Upper lobe of right lung (tissue), 1 donor: ENCODE measurements at regions not wholly inside any gene's neighbourhood (a gene's known extent, or its start where the extent isn't known, plus 50 kb on each side); places are given as distances from the start of the nearest gene placed in this dataset.

Source experiments
- ATAC-seq: fragments of 200-7000 bp; cut with Tn5 transposase; one replicate; pipeline ENCODE4 v1.9.1; 2020; ENCODE audit warnings: mild to moderate bottlenecking, moderate library complexity
- DNase-seq: peaks from one replicate; pipeline ENCODE4 v3.0.0-alpha.2; 2020
- H3K27ac ChIP-seq: fragments of 200-600 bp; one replicate; pipeline ENCODE4 v1.8.0; 2022
- H3K27me3 ChIP-seq: fragments of 200-600 bp; one replicate; pipeline ENCODE4 v1.8.0; 2022; ENCODE audit warnings: mild to moderate bottlenecking
- H3K36me3 ChIP-seq: fragments of 200-600 bp; one replicate; pipeline ENCODE4 v1.8.0; 2022
- H3K4me1 ChIP-seq: fragments of 200-600 bp; one replicate; pipeline ENCODE4 v1.8.0; 2022
- H3K4me3 ChIP-seq: fragments of 200-600 bp; one replicate; pipeline ENCODE4 v1.8.0; 2022; ENCODE audit warnings: mild to moderate bottlenecking
- H3K9me3 ChIP-seq: fragments of 200-600 bp; one replicate; pipeline ENCODE4 v1.8.0; 2022
- intact Hi-C: fragments of 100-400 bp; cut with DNase I; formaldehyde crosslinking; loops from one replicate; pipeline ENCODE4 v1.11.0; 2022
- TF ChIP-seq, protein P1 (sequence below): fragments of 200-600 bp; IDR thresholded peaks from one replicate; pipeline ENCODE4 v1.8.0; 2022; ENCODE audit warnings: antibody characterized with exemption
- donor health status: DM: no; HTN: yes; CAD: no; lungs with severe emphysema.

DNA sequence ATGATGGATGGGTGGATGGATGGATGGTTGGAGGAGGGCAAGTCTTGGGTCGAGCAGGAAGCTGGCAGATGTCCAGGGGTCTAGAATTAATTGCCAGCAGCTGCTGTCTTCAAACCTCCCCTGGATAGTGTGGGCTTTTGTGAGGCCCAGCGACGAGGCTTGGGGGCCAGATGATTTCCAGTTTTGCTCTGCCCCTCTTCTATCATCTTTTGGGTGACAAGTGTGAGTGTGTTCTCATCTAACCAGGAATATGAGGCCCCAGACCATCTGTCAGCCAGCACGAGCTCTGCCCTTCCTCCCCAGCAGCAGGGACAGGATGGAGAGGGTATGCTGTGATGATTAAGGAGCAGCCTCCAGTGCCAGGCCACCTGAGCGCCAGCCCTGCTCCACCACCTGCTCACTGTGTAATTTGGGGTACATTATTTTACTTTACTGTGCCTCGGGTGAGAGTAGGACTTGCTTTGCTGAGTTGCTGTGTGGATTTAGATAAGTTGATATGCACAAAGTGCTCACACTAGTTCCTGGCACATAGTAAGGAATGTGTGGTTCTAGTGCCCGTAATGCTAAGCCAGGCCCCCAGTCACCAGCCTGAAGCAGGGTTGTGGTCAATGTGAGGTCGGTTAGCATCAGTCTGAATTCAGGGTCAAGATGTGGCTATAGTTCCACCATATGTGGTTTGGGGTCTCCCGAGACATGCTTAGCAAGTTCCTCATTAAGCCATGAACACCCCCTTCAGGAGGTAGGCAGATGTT lies 251.1 kb downstream of the CYP26B1 start:
- Histone ChIP-seq H3K27me3 (no peaks in the 10 kb centered on the region), H3K4me1 (no peaks in the 10 kb centered on the region), H3K27ac (no peak overlapping the region), H3K36me3 (no peaks in the 10 kb centered on the region), H3K9me3 (no peaks in the 10 kb centered on the region), H3K4me3 (no peak overlapping the region)
- TF ChIP-seq, protein P1, sequence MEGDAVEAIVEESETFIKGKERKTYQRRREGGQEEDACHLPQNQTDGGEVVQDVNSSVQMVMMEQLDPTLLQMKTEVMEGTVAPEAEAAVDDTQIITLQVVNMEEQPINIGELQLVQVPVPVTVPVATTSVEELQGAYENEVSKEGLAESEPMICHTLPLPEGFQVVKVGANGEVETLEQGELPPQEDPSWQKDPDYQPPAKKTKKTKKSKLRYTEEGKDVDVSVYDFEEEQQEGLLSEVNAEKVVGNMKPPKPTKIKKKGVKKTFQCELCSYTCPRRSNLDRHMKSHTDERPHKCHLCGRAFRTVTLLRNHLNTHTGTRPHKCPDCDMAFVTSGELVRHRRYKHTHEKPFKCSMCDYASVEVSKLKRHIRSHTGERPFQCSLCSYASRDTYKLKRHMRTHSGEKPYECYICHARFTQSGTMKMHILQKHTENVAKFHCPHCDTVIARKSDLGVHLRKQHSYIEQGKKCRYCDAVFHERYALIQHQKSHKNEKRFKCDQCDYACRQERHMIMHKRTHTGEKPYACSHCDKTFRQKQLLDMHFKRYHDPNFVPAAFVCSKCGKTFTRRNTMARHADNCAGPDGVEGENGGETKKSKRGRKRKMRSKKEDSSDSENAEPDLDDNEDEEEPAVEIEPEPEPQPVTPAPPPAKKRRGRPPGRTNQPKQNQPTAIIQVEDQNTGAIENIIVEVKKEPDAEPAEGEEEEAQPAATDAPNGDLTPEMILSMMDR = no peak
- ATAC-seq = no peak
- intact Hi-C loops = no loop called here
- DNase-seq = no peak

GRCh38 chr2:71895320-71896161 lies 252.1 kb downstream of the CYP26B1 start:
- TF ChIP-seq, protein P1 = no peak
- DNase-seq (no peak), ATAC-seq (no peak)
- H3K9me3 ChIP-seq = no peaks in the 10 kb centered on the region
- intact Hi-C loops = no loop called here
- H3K4me3 ChIP-seq = no peak overlapping the region
- no peaks in the 10 kb centered on the region for H3K27me3 ChIP-seq
- H3K27ac ChIP-seq = no peak overlapping the region
- H3K36me3 ChIP-seq = no peaks in the 10 kb centered on the region
- H3K4me1 ChIP-seq = no peaks in the 10 kb centered on the region

- intact Hi-C loops = no loop called here
- no peak for DNase-seq
- Histone ChIP-seq H3K4me3 (no peak overlapping the region), H3K27me3 (no peaks in the 10 kb centered on the region), H3K4me1 (no peaks in the 10 kb centered on the region), H3K36me3 (no peaks in the 10 kb centered on the region), H3K27ac (no peak overlapping the region), H3K9me3 (no peaks in the 10 kb centered on the region)
- TF ChIP-seq, protein P1 = no peak
- no peak for ATAC-seq
These were observed 253.4 kb downstream of the CYP26B1 start for GRCh38 chr2:71894261-71894660.

- H3K27me3 ChIP-seq = no peaks in the 10 kb centered on the region
- H3K27ac ChIP-seq = no peak overlapping the region
- TF ChIP-seq, protein P1 = no peak
- intact Hi-C loops = no loop called here
- no peaks in the 10 kb centered on the region for H3K9me3 ChIP-seq
- no peak for DNase-seq
- no peak overlapping the region for H3K4me3 ChIP-seq
- no peak for ATAC-seq
- H3K36me3 ChIP-seq = no peaks in the 10 kb centered on the region
- H3K4me1 ChIP-seq = no peaks in the 10 kb centered on the region
These were observed 254.0 kb downstream of the CYP26B1 start for GRCh38 chr2:71893646-71894045.

GRCh38 chr2:71892896-71893295 lies 254.8 kb downstream of the CYP26B1 start:
- TF ChIP-seq, protein P1 = no peak
- intact Hi-C loops = no loop called here
- DNase-seq = no peak
- Histone ChIP-seq H3K36me3 (no peaks in the 10 kb centered on the region), H3K27me3 (no peaks in the 10 kb centered on the region), H3K4me1 (no peaks in the 10 kb centered on the region), H3K4me3 (no peak overlapping the region), H3K27ac (no peak overlapping the region), H3K9me3 (no peaks in the 10 kb centered on the region)
- no peak for ATAC-seq
